GM12864 (cell line): ENCODE measurements at regions not wholly inside any gene's neighbourhood (a gene's known extent, or its start where the extent isn't known, plus 50 kb on each side); places are given as distances from the start of the nearest gene placed in this dataset.

Experiments used
- DNase-seq: peaks from one replicate; pipeline ENCODE4 v3.0.0-alpha.2; 2011; ENCODE audit warnings: low read depth
- H3K4me3 ChIP-seq: 2 replicates; pipeline ENCODE4 v1.5.1; 2011; ENCODE audit warnings: mild to moderate bottlenecking, low read depth, low read length, control low read depth
- CTCF ChIP-seq: IDR thresholded peaks from 2 replicates; pipeline ENCODE4 v1.5.1; 2011; ENCODE audit warnings: low read depth, mild to moderate bottlenecking, moderate library complexity, low read length, control low read depth, inconsistent platforms; ENCODE audit errors: missing control alignments

- H3K4me3 ChIP-seq, result no peak overlapping the region
- DNase-seq, result no peak
- no peak for TF ChIP-seq CTCF
Observed at GRCh38 chr2:51107841-51108240, 75.9 kb upstream of the NRXN1 start.

GRCh38 chr2:51105811-51106210 is 73.9 kb upstream of the NRXN1 start:
- TF ChIP-seq CTCF, result no peak
- no peak for DNase-seq
- no peak overlapping the region for H3K4me3 ChIP-seq

GRCh38 chr2:51103205-51103604 is 71.3 kb upstream of the NRXN1 start:
- no peak for TF ChIP-seq CTCF
- DNase-seq, result no peak
- H3K4me3 ChIP-seq, result no peak overlapping the region

- TF ChIP-seq CTCF, result no peak
- DNase-seq, result no peak
- no peak overlapping the region for H3K4me3 ChIP-seq
Observed at GRCh38 chr2:51093016-51093415, 61.1 kb upstream of the NRXN1 start.

- TF ChIP-seq CTCF, result no peak
- no peak for DNase-seq
- H3K4me3 ChIP-seq, result no peak overlapping the region
Observed at GRCh38 chr2:51085420-51086068, 53.6 kb upstream of the NRXN1 start.

GRCh38 chr2:51084750-51085149 is 52.8 kb upstream of the NRXN1 start:
- no peak for TF ChIP-seq CTCF
- H3K4me3 ChIP-seq, result no peak overlapping the region
- no peak for DNase-seq
